ENCODE measurements at regions not wholly inside any gene's neighbourhood (a gene's known extent, or its start where the extent isn't known, plus 50 kb on each side); places are given as distances from the start of the nearest gene placed in this dataset.

DNA sequence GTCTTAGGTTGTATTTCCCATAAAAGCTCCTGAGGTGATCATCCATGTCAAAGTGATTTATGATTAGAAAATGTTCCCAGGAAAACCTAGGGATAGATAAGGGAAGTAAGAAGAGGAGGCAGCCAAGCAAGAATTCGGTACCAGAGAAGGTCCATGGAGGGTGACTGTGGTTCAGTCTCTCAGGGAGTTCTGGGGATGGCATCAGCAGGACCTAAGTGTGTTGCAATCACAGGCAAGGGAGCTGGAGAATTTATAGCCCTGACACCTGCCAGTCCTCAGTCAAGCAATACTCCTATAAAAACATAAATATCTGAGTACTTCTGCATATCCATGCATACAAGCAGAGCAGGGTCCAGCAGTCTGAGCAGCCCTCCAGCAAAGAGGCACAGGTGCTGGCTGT, 95.6 kb upstream of the TOPAZ1 start:
- TF ChIP-seq, protein P1, sequence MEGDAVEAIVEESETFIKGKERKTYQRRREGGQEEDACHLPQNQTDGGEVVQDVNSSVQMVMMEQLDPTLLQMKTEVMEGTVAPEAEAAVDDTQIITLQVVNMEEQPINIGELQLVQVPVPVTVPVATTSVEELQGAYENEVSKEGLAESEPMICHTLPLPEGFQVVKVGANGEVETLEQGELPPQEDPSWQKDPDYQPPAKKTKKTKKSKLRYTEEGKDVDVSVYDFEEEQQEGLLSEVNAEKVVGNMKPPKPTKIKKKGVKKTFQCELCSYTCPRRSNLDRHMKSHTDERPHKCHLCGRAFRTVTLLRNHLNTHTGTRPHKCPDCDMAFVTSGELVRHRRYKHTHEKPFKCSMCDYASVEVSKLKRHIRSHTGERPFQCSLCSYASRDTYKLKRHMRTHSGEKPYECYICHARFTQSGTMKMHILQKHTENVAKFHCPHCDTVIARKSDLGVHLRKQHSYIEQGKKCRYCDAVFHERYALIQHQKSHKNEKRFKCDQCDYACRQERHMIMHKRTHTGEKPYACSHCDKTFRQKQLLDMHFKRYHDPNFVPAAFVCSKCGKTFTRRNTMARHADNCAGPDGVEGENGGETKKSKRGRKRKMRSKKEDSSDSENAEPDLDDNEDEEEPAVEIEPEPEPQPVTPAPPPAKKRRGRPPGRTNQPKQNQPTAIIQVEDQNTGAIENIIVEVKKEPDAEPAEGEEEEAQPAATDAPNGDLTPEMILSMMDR (conservative IDR thresholded peaks at IDR 0.05 in 1 of 2, IDR thresholded peaks at IDR 0.05 in 1 of 2; ENCODE audit: extremely low read depth in 1 of 2, insufficient read depth in 1 of 2, low read depth in 1 of 2, low read length in 2 of 2): no peak
- TF ChIP-seq EZH2 (IDR thresholded peaks at IDR 0.05; ENCODE audit: borderline replicate concordance, low read length): no peak

All from mammary epithelial cell (primary cell).